Spinal cord (tissue), 9 donors: ENCODE measurements at regions not wholly inside any gene's neighbourhood (a gene's known extent, or its start where the extent isn't known, plus 50 kb on each side); places are given as distances from the start of the nearest gene placed in this dataset.

Source experiments
- DNase-seq, 6 donors: peaks; one replicate each; pipeline versions ENCODE4 v3.0.0 to v3.0.0-alpha.2; 2013 to 2015; ENCODE audit warnings: low spot score in 6 of 6, low read depth in 4 of 6
- H3K27ac ChIP-seq: one replicate; pipeline ENCODE4 v1.5.1; 2013; ENCODE audit warnings: low read depth, low read length, control low read depth
- H3K27me3 ChIP-seq: one replicate; pipeline ENCODE4 v1.6.1; 2013; ENCODE audit warnings: low read length; ENCODE audit not compliant: control insufficient read depth, insufficient read depth
- H3K36me3 ChIP-seq: one replicate; pipeline ENCODE4 v1.6.1; 2013; ENCODE audit warnings: low read length; ENCODE audit not compliant: control insufficient read depth, insufficient read depth
- H3K4me1 ChIP-seq: one replicate; pipeline ENCODE4 v1.6.1; 2013; ENCODE audit warnings: low read length; ENCODE audit not compliant: control insufficient read depth, insufficient read depth
- H3K4me3 ChIP-seq: one replicate; pipeline ENCODE4 v1.5.1; 2013; ENCODE audit warnings: low read depth, low read length, control low read depth
- H3K9me3 ChIP-seq: one replicate; pipeline ENCODE4 v1.6.1; 2013; ENCODE audit warnings: low read length; ENCODE audit not compliant: control insufficient read depth, insufficient read depth
- WGBS: methylation state at CpG from one replicate; pipeline ENCODE4 v1.1.5; 2013; ENCODE audit warnings: missing lambda C conversion rate; ENCODE audit not compliant: insufficient coverage; 5-methylcytosine and 5-hydroxymethylcytosine counted together
- donor health status: healthy.

DNA sequence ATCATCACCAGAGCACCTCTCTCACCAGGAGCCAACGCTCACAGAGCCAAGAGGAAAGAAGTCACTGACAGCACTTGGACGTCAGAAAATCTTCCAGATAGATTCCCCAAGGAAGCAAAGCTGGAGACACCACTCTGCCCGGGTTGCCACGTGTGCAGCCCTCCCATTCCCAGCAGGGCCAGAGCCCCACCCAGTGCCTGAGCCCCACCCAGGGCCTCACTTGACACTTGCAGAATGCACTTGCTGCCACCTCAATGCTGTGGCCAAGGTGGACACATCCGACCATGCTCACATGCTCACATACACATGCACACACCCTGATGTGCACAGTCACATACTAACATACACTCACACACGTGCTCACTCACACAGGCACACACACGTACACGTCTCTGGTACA is 240.7 kb downstream of the RBFOX3 start:
- 88% methylated on average over 8 of the region's 8 CpGs for WGBS
- DNase-seq = no peak
- H3K36me3 ChIP-seq = no peaks in the 10 kb centered on the region
- H3K4me1 ChIP-seq = peaks cover 31% of the 10 kb centered on the region
- no peak overlapping the region for H3K4me3 ChIP-seq
- H3K9me3 ChIP-seq = no peaks in the 10 kb centered on the region
- H3K27ac ChIP-seq = no peak overlapping the region
- peaks cover 4% of the 10 kb centered on the region for H3K27me3 ChIP-seq

DNA sequence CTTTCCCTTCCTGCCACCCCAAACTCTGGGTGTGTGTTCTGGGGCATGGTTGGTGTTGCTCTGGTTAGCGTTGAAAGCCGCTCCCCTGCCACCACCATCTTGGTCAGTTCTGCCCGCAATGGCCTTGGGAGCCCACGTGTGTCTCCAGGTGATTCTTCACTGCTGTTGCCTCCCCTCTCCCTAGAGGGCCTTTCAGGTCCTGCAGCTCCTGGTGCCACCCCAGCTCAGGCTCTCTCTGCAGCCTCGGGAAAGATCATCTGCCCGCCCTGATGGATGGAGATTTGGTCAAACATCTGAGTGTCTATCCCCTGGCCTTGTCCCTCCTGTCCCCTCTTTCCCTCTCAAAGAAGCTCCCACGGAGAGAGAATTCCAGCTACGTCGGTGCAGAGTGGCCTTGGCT is 241.3 kb downstream of the RBFOX3 start:
- peaks cover 4% of the 10 kb centered on the region for H3K27me3 ChIP-seq

DNA sequence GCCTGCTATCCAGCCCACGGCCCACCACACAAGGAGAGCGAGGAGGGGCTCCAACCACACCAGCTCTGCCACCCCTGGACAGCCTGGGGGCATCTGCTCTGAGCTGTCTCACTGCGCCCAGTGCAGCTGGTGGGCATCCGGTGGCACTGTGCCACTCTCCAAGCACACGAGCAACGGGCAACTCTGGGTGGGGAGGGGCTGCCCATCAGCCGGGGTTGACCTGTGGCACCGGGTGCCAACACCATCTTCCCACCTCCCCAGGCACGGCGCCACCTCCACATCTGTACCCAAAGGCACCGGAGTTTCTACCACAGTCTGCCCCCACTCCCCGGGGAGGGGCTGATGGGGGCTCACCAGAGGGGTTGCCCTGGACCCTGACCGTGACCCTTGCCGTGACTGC is 241.8 kb downstream of the RBFOX3 start:
- Histone ChIP-seq H3K4me3 (no peak overlapping the region), H3K27ac (no peak overlapping the region), H3K9me3 (no peaks in the 10 kb centered on the region), H3K4me1 (peaks cover 34% of the 10 kb centered on the region), H3K36me3 (no peaks in the 10 kb centered on the region), H3K27me3 (peaks cover 4% of the 10 kb centered on the region)
- 80% methylated on average over 14 of the region's 14 CpGs for WGBS
- no peak for DNase-seq

More for the DNA sequence above, 241.3 kb downstream of the RBFOX3 start:
- H3K9me3 ChIP-seq = no peaks in the 10 kb centered on the region
- H3K4me3 ChIP-seq = no peak overlapping the region
- WGBS = 79% methylated on average over 8 of the region's 9 CpGs
- no peaks in the 10 kb centered on the region for H3K36me3 ChIP-seq
- no peak for DNase-seq
- peaks cover 29% of the 10 kb centered on the region for H3K4me1 ChIP-seq
- H3K27ac ChIP-seq = no peak overlapping the region

DNA sequence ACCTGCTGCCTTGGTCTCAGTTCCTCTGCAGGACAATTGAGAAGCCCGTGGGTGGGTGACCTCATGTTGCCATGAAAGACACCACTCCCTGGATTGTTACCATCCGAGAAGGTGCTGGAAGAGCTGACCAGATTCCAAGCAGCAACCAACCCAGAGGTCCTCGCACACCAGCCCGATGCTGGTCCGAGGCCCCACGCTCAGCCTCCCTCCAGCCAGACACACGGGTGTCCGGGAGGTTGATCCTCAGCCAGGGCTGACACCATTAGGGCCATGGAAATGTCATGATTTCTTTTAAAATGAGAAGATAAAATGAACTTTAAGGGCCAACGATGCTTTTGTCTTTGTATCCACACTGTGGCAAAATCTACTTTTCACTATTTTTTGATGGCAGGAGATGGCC is 242.3 kb downstream of the RBFOX3 start:
- Histone ChIP-seq H3K27ac (no peak overlapping the region), H3K27me3 (peaks cover 4% of the 10 kb centered on the region), H3K36me3 (no peaks in the 10 kb centered on the region), H3K4me3 (no peak overlapping the region), H3K4me1 (peaks cover 37% of the 10 kb centered on the region), H3K9me3 (no peaks in the 10 kb centered on the region)
- DNase-seq = no peak
- 91% methylated on average over 8 of the region's 9 CpGs for WGBS

DNA sequence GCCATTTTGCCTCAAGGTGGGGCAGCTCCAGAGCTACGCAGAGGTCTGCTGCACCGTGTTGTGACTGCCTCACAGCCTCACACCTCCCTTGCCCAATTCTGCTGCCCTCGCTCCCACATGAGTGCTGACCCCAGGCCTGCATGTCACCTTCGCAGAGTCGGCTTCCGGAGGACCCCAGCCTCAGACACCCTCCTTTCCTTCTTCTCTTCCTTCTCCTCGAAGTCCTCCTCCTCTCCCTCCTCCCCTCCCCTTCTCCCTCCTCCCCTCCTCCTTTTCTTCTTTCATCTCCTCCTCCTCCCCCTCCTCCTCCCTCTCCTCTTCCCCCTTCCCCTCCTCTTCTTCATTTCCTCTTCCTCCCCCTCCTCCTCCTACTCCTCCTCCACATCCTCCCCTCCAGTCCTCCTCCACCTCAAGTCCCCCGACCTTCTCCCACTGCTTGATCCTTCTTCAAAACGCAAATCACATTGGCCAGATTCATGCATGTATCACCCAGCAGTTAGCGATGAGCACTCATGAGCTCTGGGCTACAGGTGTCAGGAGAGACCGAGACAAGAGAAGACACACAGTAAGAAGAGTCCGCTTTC is 243.8 kb downstream of the RBFOX3 start:
- Histone ChIP-seq H3K9me3 (no peaks in the 10 kb centered on the region), H3K27me3 (peaks cover 4% of the 10 kb centered on the region), H3K4me3 (no peak overlapping the region), H3K27ac (no peak overlapping the region), H3K4me1 (peaks cover 45% of the 10 kb centered on the region), H3K36me3 (no peaks in the 10 kb centered on the region)
- WGBS = 76% methylated on average over 11 of the region's 12 CpGs
- no peak for DNase-seq

DNA sequence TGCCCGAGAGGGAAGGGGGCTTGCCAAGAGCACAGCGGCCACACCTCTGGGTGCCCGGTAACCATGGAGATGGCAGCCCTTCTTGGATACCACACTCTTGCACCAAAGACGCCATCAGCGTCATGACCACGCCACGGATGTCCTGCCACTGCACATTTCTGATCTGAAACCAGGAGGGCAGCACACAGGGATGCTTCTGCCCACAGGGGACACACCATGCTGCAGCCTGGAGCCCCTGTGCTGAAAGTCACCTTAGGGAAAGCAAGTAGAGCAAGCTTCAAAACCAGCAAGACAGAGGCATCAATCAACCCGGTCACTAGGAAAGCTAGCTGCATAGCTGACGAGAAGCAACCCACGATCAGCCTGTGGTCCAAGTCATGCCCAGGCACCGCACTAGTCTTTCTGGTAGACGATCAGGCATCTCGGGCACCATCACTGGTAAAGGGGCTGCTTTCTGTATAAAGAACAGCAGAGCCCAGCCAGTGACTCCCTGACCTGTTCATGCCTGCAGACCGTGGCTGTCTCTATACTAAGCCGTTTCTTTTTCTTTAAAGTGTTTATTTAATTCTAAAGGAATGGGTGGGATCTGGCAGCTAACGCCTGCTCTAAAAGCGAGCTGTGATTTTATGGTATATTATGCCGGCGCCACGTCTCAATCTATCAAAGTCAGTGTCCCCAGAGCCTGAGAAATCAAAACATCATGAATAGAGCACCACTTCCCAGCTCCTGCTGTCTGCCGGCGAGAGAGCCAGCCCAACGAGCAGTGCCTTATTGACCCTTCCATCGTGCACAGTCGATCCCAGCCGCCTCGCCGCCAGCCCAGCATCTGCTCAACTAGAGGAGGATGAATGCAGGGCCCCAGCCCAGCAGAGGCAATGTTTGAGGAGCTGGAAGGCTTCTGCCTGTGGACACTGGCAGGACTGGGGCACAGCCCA is 244.7 kb downstream of the RBFOX3 start:
- Histone ChIP-seq H3K4me1 (peaks cover 52% of the 10 kb centered on the region), H3K9me3 (no peaks in the 10 kb centered on the region), H3K27ac (no peak overlapping the region), H3K4me3 (no peak overlapping the region), H3K27me3 (peaks cover 4% of the 10 kb centered on the region), H3K36me3 (no peaks in the 10 kb centered on the region)
- 28% methylated on average over 24 of the region's 28 CpGs for WGBS
- DNase-seq = peak in 2 of 6 donors; percentile 51 to 76

DNA sequence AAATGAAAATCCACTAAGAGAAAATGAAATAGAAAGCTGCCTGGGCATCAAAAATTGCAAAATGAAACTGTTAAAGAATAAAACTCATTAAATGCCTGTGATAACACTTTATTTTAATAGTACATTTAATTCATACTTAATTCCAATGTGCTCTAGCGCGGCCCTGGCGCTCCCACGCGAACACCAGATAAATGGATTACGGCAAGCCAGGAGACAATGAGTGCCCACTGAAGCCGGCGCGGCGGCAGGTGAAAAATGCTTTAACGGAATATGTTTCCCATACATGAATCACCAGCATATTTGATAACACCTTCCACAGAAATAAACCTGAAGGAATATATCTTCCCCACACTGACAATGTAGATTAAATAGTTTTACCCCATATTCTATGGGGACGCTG is 245.5 kb downstream of the RBFOX3 start:
- DNase-seq = peak in 1 of 6 donors; percentile 71
- no peaks in the 10 kb centered on the region for H3K36me3 ChIP-seq
- 79% methylated on average over 7 of the region's 12 CpGs for WGBS
- H3K9me3 ChIP-seq = no peaks in the 10 kb centered on the region
- no peak overlapping the region for H3K4me3 ChIP-seq
- H3K27ac ChIP-seq = no peak overlapping the region
- peaks cover 4% of the 10 kb centered on the region for H3K27me3 ChIP-seq
- H3K4me1 ChIP-seq = peaks cover 55% of the 10 kb centered on the region

DNA sequence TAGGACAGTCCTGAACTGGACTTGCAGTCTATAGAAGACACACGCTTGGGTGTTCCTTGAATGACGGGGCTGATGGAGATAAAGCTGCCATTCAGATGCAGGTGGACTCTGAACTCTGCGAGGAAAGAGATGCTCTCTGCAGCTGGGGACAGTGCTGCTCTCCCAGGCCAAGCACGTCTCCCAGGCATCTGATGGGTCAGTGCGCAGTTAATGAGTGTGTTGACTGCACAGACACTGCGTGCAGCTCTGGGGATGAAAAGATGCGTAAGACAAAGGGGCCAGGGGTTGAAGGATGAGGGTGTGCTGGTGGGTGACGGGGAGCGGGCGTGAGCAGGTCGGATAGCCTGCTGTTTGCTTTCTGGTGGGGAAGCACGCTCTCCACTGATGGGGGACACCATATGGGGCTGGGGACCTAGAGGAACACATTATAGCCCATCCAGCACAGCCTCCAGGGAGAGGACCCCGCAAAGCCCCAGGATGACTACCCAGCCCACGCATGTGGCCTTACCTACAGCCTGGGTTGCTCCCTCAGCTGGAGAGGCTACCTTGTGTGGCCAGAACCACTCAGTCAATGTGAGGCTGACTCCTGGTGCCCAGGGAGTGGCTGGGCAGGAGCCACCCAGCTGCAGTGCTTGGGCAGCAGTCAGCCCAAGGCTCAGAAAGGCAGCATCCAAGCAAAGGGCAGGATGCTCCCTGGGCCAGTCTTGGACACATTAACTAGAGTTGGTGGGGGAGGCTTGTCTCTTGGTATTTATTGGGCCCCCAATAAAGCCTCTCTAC is 246.3 kb downstream of the RBFOX3 start:
- no peak overlapping the region for H3K4me3 ChIP-seq
- no peaks in the 10 kb centered on the region for H3K36me3 ChIP-seq
- peaks cover 4% of the 10 kb centered on the region for H3K27me3 ChIP-seq
- 56% methylated on average over 14 of the region's 14 CpGs for WGBS
- DNase-seq = peak in 1 of 6 donors; percentile 41
- H3K4me1 ChIP-seq = peaks cover 57% of the 10 kb centered on the region
- no peak overlapping the region for H3K27ac ChIP-seq
- no peaks in the 10 kb centered on the region for H3K9me3 ChIP-seq

DNA sequence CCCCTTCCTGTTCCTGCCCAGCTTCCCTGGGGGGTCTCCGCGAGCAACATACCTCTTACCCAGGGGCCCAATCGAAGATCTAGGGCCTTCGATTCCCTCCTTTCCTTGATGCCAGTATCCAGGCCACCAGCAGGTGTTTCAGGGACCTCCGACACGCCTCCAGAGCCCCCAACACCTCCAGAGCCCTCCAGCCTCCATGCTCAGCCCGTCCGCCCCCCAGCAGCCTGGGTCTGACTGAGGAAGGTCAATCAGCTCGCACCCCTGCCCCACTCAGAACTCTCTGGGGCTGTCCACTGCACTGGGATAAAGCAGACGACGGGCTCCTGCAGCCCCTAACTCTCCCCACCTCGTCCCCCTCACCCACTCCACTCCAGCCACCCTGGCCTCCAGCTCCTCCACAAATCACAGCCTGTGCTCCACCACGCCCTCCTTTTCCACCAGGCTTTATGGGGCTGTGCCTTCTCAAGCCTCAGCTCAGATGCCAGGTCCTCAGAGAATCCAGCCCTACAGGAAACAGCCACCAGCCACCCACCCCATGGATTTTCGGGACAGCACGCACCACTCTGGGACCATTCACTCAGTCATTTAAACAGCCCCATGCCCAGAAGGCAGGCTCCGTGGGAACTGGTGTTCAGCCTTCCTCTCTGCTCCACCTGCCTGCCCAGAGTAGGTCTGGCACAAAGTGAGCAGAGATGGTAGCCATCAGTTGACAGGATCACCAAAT is 247.1 kb downstream of the RBFOX3 start:
- no peak overlapping the region for H3K4me3 ChIP-seq
- 90% methylated on average over 16 of the region's 16 CpGs for WGBS
- no peak overlapping the region for H3K27ac ChIP-seq
- DNase-seq = no peak
- no peaks in the 10 kb centered on the region for H3K36me3 ChIP-seq
- peaks cover 56% of the 10 kb centered on the region for H3K4me1 ChIP-seq
- no peaks in the 10 kb centered on the region for H3K9me3 ChIP-seq
- peaks cover 4% of the 10 kb centered on the region for H3K27me3 ChIP-seq
